Lower lobe of right lung (tissue), 2 donors: ENCODE measurements at regions not wholly inside any gene's neighbourhood (a gene's known extent, or its start where the extent isn't known, plus 50 kb on each side); places are given as distances from the start of the nearest gene placed in this dataset.

Experiments used
- ATAC-seq, 2 donors: fragments of 200-7000 bp; cut with Tn5 transposase; one replicate each; pipeline ENCODE4 v1.9.1; 2020 to 2022; ENCODE audit warnings: mild to moderate bottlenecking in 2 of 2, moderate library complexity in 2 of 2
- DNase-seq: peaks from one replicate; pipeline ENCODE4 v3.0.0-alpha.2; 2020
- H3K27ac ChIP-seq: fragments of 200-600 bp; one replicate; pipeline ENCODE4 v1.8.0; 2022
- H3K27me3 ChIP-seq: fragments of 200-600 bp; one replicate; pipeline ENCODE4 v1.8.0; 2022; ENCODE audit warnings: low read depth
- H3K36me3 ChIP-seq: fragments of 200-600 bp; one replicate; pipeline ENCODE4 v1.8.0; 2022; ENCODE audit warnings: mild to moderate bottlenecking
- H3K4me1 ChIP-seq: fragments of 200-600 bp; one replicate; pipeline ENCODE4 v1.8.0; 2022
- H3K4me3 ChIP-seq: fragments of 200-600 bp; one replicate; pipeline ENCODE4 v1.8.0; 2022; ENCODE audit warnings: mild to moderate bottlenecking
- H3K9me3 ChIP-seq: fragments of 200-600 bp; one replicate; pipeline ENCODE4 v1.8.0; 2022
- intact Hi-C: fragments of 100-400 bp; cut with DNase I; formaldehyde crosslinking; loops from one replicate; pipeline ENCODE4 v1.11.0; 2022
- TF ChIP-seq, protein P1 (sequence below): fragments of 200-600 bp; IDR thresholded peaks from one replicate; pipeline ENCODE4 v1.8.0; 2022; ENCODE audit warnings: antibody characterized with exemption, mild to moderate bottlenecking
- donor health status: DM: no; HTN: yes; CAD: no; lungs with severe emphysema.

DNA sequence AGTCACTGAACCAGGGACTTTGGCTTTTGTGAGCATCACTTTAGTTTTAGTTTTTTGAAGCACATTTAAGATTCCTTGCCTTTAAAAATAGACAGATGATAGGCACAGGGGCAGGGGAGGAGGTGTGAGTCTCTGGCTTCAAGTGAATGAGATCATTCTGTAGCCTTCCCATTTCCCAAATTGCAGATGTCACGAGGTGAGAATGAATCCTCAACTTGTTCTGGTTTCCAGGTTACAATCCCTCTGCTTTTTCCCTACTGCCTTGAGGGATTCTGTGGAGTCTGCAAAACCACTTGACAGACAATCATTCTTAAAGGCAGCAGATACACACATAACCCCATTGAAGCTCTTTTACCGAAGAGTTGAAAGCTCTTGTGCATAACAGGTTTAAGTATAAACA, 332.4 kb downstream of the DMAC1 start:
- H3K36me3 ChIP-seq = no peaks in the 10 kb centered on the region
- no peaks in the 10 kb centered on the region for H3K9me3 ChIP-seq
- H3K4me3 ChIP-seq = no peak overlapping the region
- TF ChIP-seq, protein P1, sequence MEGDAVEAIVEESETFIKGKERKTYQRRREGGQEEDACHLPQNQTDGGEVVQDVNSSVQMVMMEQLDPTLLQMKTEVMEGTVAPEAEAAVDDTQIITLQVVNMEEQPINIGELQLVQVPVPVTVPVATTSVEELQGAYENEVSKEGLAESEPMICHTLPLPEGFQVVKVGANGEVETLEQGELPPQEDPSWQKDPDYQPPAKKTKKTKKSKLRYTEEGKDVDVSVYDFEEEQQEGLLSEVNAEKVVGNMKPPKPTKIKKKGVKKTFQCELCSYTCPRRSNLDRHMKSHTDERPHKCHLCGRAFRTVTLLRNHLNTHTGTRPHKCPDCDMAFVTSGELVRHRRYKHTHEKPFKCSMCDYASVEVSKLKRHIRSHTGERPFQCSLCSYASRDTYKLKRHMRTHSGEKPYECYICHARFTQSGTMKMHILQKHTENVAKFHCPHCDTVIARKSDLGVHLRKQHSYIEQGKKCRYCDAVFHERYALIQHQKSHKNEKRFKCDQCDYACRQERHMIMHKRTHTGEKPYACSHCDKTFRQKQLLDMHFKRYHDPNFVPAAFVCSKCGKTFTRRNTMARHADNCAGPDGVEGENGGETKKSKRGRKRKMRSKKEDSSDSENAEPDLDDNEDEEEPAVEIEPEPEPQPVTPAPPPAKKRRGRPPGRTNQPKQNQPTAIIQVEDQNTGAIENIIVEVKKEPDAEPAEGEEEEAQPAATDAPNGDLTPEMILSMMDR = no peak
- H3K27me3 ChIP-seq = no peaks in the 10 kb centered on the region
- DNase-seq (no peak), ATAC-seq (no peak)
- intact Hi-C loops = no loop called here
- H3K27ac ChIP-seq = no peak overlapping the region
- no peaks in the 10 kb centered on the region for H3K4me1 ChIP-seq

- intact Hi-C loops = no loop called here
- H3K36me3 ChIP-seq = no peaks in the 10 kb centered on the region
- H3K4me1 ChIP-seq = no peaks in the 10 kb centered on the region
- no peak overlapping the region for H3K27ac ChIP-seq
- no peaks in the 10 kb centered on the region for H3K27me3 ChIP-seq
- H3K4me3 ChIP-seq = no peak overlapping the region
- TF ChIP-seq, protein P1 = no peak
- DNase-seq (no peak), ATAC-seq (no peak)
- no peaks in the 10 kb centered on the region for H3K9me3 ChIP-seq
These were observed 337.8 kb downstream of the DMAC1 start for GRCh38 chr9:7461791-7462190.

DNA sequence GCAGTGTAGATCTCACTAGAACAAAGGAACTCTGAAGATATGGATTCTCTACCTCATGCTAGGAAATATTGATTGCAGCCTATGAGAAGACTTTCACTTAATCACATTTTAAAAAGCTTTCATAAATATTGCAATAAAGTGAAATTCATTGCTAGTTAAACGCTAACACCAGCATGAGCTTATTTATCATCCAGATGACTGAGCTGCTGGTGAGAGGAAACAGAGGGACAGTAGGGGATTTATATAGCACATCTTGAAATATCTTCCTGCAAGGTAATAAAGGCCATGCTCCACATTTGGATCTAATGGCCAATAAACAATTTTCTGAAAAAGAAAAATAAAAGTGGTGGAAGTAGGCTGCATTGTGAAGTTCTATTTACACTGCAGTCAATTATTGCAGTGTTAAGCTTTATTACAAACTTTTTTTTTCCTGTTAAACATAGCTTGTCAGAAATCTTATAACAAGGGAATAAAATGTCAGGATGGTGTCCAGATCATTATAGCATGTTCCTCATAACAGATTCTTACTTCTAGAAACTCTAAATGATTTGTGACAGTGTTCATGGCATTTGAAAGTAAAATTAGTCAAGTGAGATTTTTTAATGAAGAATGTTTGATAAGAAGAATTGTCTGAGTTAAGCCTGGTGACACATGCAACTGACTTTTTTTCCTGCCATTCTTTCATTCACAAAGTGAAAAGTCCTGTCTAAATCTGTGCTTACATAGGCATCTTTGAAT, 342.6 kb downstream of the DMAC1 start:
- TF ChIP-seq, protein P1 = no peak
- intact Hi-C loops = no loop called here
- H3K27me3 ChIP-seq = no peaks in the 10 kb centered on the region
- no peak overlapping the region for H3K4me3 ChIP-seq
- H3K4me1 ChIP-seq = no peaks in the 10 kb centered on the region
- no peak for ATAC-seq
- no peaks in the 10 kb centered on the region for H3K36me3 ChIP-seq
- no peaks in the 10 kb centered on the region for H3K9me3 ChIP-seq
- DNase-seq = no peak
- H3K27ac ChIP-seq = no peak overlapping the region

- TF ChIP-seq, protein P1 = no peak
- intact Hi-C loops = no loop called here
- Histone ChIP-seq H3K4me1 (no peaks in the 10 kb centered on the region), H3K27ac (no peak overlapping the region), H3K36me3 (no peaks in the 10 kb centered on the region), H3K9me3 (no peaks in the 10 kb centered on the region), H3K4me3 (no peak overlapping the region), H3K27me3 (no peaks in the 10 kb centered on the region)
- no peak for ATAC-seq
- DNase-seq = no peak
These were observed 343.2 kb downstream of the DMAC1 start for GRCh38 chr9:7456377-7456776.

GRCh38 chr9:7454624-7455023, 345.0 kb downstream of the DMAC1 start:
- ATAC-seq (no peak), DNase-seq (no peak)
- Histone ChIP-seq H3K9me3 (no peaks in the 10 kb centered on the region), H3K4me3 (no peak overlapping the region), H3K36me3 (no peaks in the 10 kb centered on the region), H3K4me1 (no peaks in the 10 kb centered on the region), H3K27me3 (no peaks in the 10 kb centered on the region), H3K27ac (no peak overlapping the region)
- intact Hi-C loops = no loop called here
- TF ChIP-seq, protein P1 = no peak
